Kidney capillary endothelial cell (primary cell): ENCODE measurements at regions not wholly inside any gene's neighbourhood (a gene's known extent, or its start where the extent isn't known, plus 50 kb on each side); places are given as distances from the start of the nearest gene placed in this dataset.
"Not testable (repeated sequence)": the region's sequence is repeated elsewhere in the genome, so short reads cannot be mapped to it uniquely, and the experiment has no call there.

Source experiments
- DNase-seq: peaks from one replicate; pipeline ENCODE4 v3.0.0-alpha.2; 2018; ENCODE audit warnings: low spot score

- no peak for DNase-seq
Measured at GRCh38 chr11:23257088-23257487, 396.8 kb upstream of the CCDC179 start.

- DNase-seq = no peak
Measured at GRCh38 chr11:23257556-23257955, 397.3 kb upstream of the CCDC179 start.

- no peak for DNase-seq
Measured at GRCh38 chr11:23263466-23263865, 403.2 kb upstream of the CCDC179 start.

- DNase-seq = no peak
Measured at GRCh38 chr11:23272095-23272494, 411.8 kb upstream of the CCDC179 start.

GRCh38 chr11:23278121-23278520, 417.8 kb upstream of the CCDC179 start:
- DNase-seq = peak; percentile 55

- no peak for DNase-seq
Measured at GRCh38 chr11:23280088-23280487, 419.8 kb upstream of the CCDC179 start.

- DNase-seq = no peak
Measured at GRCh38 chr11:23283666-23284065, 423.4 kb upstream of the CCDC179 start.

GRCh38 chr11:23284631-23285030, 424.4 kb upstream of the CCDC179 start:
- no peak for DNase-seq

- no peak for DNase-seq
Measured at GRCh38 chr11:23288003-23288783, 427.9 kb upstream of the CCDC179 start.

- DNase-seq = no peak
Measured at GRCh38 chr11:23295241-23295640, 435.0 kb upstream of the CCDC179 start.

GRCh38 chr11:23308041-23308440, 447.8 kb upstream of the CCDC179 start:
- no peak for DNase-seq

GRCh38 chr11:23310276-23310675, 450.0 kb upstream of the CCDC179 start:
- DNase-seq = no peak

GRCh38 chr11:23311986-23312940, 452.0 kb upstream of the CCDC179 start:
- DNase-seq = peak; percentile 26

- DNase-seq = no peak
Measured at GRCh38 chr11:23313001-23313400, 452.7 kb upstream of the CCDC179 start.

GRCh38 chr11:23314162-23314561, 453.9 kb upstream of the CCDC179 start:
- peak; percentile 16 for DNase-seq

GRCh38 chr11:23315286-23315685, 455.0 kb upstream of the CCDC179 start:
- DNase-seq = no peak

- no peak for DNase-seq
Measured at GRCh38 chr11:23317816-23318215, 457.5 kb upstream of the CCDC179 start.

- DNase-seq = peak; percentile 27
Measured at GRCh38 chr11:23318670-23319069, 458.4 kb upstream of the CCDC179 start.

- no peak for DNase-seq
Measured at GRCh38 chr11:23320131-23320530, 459.9 kb upstream of the CCDC179 start.

GRCh38 chr11:23335586-23335985, 475.3 kb upstream of the CCDC179 start:
- DNase-seq = not testable (repeated sequence)

- DNase-seq = no peak
Measured at GRCh38 chr11:23336961-23337360, 476.7 kb upstream of the CCDC179 start.

- no peak for DNase-seq
Measured at GRCh38 chr11:23353611-23354010, 493.3 kb upstream of the CCDC179 start.

- DNase-seq = peak; percentile 28
Measured at GRCh38 chr11:23359297-23359696, 499.0 kb upstream of the CCDC179 start.
